ENCODE measurements at regions not wholly inside any gene's neighbourhood (a gene's known extent, or its start where the extent isn't known, plus 50 kb on each side); places are given as distances from the start of the nearest gene placed in this dataset.

DNA sequence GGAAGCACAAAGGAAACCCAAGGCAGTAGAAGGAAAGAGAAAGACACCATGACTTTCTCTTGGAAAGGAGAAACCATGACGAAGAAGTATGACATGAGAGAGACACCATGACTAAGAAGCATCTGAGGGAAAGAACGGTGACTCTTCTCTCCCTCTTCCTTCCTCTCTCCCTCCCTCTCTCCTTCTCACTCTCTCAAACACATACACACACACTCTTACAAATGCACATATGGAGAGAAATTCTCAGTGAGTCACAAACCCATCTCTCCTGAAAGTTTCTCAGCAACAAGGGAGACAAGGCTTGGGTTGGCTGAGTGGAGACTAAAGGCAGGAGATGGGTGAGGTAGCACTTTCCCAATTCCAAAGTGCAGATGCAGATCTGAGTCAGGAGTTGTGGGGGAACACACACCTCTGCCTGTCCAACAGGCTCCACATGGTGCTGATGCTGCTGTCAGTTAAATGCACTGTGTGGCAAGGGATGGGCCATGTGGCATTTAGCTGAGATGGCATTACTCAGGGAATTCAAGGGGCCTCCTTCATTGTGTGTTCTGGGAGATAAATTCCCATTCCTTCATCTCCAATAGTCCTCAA, 336.7 kb upstream of the C16orf82 start:
- DNase-seq, result no peak

DNA sequence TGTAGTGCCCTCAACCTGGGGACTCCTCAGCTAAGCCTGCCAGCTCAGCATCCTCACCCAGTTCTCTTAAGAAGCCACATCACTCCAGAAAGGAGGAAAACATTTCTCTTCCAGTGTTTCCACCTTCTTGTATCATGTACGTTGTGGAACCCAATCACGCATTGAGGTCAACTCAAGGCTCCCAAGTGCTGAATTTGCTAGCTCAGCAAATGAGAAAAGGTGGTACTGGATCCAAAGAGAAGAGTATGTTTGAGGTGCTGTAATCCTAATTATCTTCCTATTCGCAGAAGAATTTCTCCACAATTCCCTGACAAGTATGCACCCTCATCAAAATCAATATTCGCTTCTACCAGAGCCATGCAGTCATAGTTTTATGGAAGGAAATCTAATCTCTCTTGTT, 335.0 kb upstream of the C16orf82 start:
- DNase-seq, result no peak

DNA sequence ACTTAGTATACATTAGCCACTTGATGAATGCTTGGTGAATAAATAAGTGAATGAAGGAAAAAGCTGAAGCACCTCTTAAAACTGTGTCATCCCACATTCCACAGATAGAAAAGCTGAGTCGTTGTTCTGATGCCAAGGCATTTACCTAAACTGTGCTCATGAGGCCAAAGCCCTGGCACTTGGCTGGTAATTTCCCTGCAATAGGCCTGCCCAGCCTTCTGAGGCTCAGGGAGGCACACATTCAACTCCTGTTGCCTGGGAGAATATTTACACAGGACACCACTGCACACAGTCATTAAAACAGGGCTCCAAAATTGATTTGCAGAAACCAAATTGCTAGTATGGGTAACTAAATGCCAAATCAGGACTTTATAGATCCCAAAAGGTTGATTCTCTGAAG, 333.0 kb upstream of the C16orf82 start:
- no peak for DNase-seq

DNA sequence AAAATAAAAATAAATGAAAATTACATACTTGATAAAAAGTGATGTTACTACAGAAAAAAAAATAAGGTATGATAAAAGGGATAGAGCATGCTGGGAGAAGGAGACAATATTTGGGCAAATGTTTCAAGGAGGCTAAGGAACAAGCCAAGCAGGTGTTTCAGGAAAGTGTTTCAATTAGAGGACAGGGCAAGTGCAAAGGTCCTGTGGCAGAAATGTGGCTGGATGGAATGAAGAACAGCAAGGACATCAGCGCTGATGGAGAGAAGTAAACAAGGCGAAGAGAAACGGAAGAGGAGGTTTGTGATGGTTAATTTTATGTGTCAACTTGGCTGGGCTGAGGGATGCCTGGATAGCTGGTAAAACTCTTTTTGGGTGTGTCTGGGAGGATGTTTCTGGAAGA, 331.2 kb upstream of the C16orf82 start:
- no peak for DNase-seq

DNA sequence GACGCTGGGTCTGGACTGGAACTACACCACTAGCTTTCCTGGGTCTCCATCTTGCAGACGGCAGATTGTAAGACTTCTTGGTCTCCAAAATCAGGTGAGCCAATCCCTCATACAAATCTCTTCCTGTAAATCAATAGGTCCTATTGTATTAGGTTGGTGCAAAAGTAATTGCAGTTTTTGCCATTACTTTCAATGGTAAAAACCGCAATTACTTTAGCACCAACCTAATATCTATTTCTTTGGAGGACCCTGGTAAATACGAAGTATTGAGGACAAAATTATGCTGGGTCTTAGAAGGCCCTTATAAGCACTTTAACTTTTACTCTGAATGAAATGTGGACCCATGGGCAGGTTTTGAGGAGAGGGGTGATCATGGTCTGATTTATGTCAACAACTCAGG, 330.6 kb upstream of the C16orf82 start:
- no peak for DNase-seq

DNA sequence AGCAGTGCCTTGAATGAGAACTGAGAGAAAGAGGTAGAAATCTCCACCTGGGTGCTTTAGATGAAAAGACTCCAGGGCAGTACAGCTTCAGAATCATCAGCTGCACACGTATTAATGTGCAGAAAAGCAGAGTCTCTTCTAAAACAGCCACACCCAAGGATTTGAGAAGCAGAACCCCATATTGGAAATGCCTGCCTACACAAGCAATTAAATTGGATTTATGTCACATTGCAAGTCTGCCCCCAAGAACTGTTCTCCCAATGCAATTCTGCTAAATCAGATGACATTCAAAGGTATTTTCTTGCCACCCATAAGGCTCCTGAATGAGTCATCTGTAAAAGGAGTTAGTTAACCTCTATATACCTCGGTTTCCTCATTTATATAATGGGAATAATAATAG, 326.0 kb upstream of the C16orf82 start:
- no peak for DNase-seq

DNA sequence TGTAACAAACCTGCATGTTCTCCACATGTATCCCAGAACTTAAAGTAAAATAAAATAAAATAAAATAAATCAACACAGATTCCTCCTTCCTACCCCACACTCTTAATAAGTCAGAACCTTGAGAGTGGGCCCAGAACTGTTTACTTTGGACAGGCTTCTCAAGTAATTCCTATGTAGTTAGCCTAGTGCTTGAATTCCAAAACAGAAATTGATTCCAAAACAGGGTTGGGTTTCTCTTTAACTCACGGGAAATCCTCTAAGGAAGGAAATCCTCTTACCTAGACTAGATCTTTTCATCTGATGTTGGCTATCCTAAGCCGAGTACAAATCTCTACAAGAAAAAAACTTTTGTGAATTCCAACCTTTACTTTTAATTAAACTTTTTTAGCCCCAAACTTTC, 324.7 kb upstream of the C16orf82 start:
- no peak for DNase-seq

DNA sequence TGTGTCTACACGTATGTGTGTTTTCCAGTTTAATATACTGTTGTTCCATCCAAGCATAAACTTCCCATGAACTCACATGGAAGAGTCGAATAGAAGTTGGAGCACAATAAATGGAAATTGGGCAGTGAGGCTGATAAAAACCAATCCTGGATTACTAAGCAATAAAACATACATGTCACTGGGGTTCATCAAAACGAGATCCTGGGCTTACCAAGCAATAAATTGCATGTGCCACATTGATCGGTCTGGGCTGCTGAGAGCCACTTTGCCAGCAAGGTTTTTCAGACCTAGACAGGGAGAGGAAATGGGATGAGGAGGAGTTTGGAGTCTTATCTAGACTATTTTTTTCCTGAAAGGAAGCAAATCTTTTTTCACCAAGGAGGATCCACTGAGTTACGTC, 322.3 kb upstream of the C16orf82 start:
- no peak for DNase-seq

DNA sequence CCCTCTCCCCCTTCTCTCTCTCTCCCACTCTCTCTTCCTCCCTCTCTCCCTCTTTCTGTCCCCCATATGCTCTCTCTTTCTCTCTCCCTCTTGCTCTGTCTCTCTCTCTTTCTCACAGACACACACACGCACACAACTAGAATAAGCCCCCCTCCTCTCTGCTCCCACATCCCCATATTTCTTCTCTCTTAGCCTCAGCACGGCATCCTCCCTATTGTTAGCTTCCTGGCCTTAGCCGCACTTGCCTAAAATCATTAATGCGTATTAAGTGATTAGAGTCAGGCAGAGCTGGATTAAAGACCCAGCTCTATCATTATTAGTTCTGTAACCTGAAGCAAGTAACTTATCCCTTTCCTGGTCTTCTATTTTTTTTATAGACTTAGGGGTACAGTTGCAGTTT, 319.0 kb upstream of the C16orf82 start:
- DNase-seq, result no peak

DNA sequence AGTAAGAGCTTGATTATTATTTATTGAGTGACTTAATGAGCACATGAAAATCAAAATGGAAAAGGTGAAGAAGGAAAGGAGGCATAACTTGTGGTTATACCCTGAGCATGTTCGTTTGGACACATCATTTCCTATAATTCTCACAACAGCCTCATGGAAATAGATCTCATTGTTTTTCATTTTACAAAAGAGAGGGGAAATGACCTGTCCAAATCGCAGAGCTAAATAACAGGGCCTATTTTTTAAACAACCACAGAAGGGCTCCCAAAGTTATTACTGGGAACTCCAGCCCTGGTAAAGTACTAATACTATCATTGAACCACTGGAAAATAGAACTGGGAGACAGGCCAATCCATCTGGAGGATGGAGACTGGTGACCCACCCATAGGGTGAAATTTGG, 317.7 kb upstream of the C16orf82 start:
- no peak for DNase-seq

DNA sequence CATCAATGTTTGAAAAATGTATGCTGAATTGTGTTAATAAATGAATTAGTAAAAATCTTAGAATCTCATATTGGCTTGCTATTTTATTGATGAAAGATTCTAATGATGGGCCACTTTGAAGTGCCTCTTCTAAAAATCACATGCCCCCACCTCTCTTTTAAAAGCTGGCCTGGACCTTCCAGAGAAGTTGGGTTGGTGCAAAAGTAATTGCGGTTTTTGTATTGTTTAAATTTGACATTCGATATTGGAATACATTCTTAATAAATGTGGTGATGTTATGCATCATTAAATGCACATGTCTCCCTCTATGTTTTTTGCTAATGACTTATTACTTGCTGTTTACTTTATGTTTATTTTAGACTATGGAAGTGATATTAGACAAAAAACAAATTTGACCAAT, 314.6 kb upstream of the C16orf82 start:
- DNase-seq, result no peak

DNA sequence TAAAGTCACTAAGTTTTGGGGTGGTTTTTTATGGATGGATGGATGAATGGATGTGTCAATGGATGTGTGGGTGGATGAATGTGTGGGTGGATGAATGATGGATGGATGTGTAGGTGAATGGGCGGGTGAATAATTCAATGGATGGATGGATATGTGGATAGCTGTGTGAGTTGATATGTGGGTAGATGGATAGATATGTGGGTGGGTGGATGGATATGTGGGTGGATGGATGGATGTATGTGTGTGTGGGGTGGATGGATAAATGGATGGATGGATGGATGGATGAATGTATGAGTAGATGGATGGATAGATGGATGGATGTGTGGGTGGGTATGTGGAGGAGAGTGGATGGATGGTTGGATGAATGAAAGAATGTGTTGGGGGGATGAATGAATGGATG, 310.1 kb upstream of the C16orf82 start:
- no peak for DNase-seq

DNA sequence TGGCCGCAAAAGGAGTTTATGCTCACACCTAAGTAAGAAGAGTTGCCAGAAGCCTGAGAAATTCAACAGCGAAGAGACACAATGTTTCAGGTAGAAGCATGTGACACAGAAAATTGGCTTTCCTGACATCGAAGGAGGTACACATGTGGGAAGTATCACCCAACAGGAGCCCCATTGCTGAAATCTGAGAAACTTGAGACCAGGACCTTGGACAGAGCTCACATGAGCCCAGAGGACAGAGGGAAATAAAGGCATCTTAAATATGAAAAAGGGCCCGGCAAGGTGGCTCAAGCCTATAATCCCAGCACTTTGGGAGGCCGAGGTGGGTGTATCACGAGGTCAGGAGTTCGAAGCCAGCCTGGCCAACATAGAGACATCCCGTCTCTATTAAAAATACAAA, 304.1 kb upstream of the C16orf82 start:
- no peak for DNase-seq

DNA sequence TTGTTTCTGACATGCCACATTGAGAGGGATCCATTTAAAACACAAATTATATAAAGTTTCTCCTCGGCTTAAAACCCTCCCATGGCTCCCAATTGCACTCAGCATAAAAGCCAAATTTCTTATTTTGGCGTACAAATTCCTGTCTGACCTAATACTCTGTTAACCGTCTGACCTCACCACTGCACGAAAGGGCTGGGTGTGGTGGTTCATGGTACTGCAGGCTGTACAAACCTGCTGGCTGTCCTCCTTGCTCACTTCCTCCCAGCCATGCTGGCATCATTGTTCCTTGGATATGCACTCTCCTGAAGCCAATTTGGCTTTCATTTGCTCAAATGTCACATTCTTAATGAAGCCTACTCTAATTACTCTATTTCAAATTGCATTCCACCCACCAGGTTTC, 301.6 kb upstream of the C16orf82 start:
- peak; percentile 3 for DNase-seq

DNA sequence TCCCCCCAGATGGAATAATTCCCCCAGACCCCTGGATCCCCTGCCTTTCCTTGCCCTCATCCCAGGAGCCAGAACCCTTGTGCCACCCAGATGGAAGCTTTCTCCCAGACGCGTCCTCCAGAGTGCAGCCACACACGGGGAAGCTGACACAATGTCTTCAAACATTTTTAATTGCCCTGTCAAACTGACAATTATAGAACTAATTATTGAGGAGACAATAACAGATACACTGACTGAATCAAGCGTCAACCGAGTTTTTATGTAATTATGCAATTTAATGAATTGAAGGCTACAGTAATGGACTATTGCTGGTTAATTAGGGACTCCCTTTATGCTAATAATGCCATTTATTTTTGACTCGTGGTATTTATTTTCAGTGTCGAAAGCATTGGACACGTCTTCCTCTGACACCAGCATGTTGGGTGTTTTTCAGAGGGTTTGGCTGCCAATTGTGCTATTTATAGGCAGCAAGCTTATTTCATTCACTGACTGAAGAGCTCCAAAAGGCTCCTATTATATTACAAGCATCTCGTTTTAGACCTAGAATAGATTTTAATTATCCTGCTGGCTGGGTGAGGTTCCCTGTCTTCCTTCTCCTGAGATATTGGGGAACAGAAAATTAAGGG, 298.2 kb upstream of the C16orf82 start:
- DNase-seq, result no peak

DNA sequence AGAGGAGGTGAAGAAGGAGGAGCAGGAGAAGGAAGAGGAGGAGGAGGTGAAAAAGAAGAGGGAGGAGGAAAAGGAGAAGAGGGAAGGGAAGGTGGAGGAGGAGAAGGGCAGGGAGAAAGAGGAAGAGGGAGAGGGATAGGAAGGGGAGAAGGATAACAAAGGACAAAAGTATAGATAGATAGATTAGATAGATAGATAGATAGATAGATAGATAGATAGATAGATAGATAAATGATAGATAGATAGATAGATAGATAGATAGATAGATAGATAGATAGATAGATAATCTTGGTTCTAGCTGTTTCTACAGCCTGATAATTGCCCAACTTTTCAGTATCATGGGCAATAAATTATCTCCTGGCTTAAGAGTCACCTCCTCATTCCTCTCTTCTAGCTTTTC, 296.2 kb upstream of the C16orf82 start:
- DNase-seq, result no peak

DNA sequence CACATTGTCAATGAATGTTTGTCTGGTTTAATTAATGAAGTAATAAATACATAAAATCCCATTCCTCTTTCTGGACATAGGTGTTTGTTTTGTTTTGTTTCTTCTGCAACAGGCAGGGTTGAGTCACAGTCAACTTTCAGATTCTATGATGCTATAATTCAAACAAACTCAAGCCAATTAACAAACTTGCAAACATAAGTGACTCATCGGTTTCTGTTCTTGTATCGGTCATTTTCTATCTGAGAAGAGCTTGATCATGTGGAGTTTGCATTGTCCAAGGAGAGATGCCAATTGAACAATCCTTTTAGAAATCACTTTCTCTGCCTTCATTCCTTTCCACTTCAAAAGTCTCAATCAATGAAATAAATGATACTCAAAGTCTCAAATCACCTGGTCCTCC, 294.2 kb upstream of the C16orf82 start:
- no peak for DNase-seq

DNA sequence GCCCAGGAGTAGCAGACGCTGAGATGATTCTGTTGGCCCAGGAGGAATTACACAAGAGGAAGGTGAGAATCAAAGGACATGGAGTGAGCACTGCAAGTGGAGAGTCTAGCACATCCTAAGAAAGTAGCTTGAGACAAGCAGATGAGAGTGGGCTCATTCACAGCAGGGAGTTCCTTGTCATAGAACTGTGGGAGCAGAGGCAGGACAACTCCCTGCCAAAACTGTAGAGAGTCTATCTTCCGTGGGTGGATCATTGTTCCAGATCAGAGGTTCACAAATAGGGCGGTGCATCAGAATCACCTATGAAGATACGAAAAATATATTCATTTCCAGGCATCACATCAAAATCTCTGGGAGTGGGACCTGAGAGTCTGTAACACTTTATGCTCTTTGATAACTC, 288.9 kb upstream of the C16orf82 start:
- DNase-seq, result no peak

DNA sequence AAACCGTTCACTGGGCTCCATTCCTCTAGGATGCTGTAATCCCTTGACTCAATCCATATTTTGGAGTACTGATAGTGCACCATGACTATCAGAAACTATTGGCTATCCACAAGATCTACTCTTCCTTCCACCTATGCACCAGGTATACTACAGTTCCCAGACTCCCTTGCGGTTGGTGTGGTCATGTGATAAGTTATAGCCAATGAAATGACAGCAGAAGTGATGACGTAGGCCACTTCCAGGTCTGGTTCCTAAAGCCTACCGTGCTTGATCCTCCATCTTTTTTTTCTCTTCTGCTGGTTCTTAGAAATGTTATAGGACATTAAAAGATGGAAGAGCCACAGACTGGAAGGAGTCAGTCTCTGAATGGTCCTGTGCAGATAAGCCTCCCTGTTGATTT, 278.8 kb upstream of the C16orf82 start:
- no peak for DNase-seq

DNA sequence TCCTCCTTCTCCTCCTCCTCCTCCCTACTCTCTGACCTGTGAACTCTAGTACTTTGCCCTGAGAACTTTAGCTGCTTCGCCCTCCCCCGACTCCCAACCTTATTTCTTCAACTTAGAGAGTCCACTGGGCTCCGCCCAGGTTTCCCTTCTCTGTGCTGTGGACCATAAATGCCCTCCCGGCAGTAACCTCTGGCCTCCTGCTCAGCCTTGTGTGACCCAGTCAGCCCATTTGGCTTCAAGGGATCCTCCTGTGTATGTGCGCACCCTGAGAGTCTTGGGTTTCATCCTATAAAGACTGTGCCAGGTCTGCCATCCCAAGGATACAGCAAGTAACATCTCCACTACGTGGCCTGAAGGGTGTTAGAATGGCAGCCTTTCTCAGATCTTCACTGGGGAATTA, 275.6 kb upstream of the C16orf82 start:
- DNase-seq, result no peak

DNA sequence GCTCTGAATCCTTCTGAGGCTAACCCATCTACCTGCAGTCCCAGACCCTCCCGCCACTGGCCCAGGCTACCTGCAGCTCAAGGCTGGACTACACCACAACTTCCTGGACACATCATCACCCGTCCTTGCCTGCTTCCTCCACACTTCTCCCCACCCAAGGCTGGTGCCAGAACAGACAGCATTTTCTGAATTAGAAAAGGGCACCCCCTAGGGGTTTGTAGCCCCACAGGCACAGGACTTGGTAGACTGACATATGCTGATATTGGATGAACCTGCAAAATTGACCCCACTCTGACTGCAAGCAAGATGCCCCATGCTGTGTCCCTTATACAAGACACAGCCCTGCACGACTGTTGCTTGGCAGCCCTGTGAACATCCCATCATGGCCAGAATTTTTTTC, 271.5 kb upstream of the C16orf82 start:
- peak in 1 of 2 donors; percentile 6 for DNase-seq

DNA sequence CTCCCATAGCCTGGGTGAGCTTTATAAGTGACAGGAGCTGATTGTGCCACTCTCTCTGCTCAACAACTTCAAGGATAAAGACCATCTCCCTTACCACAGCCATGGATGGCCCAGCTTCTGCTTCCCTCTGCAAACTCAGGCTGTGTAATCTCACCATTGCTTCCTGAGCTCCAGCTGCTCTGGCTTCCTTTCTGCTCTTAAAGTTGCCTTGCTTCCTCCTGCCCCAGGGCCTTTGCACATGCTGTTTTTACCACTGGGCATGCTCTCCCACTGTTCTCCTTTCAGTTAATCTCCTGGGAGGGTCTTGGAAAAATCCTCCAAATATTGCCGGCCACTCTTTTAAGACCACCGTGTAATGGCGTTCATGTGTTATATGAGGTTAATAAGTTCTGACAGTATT, 265.1 kb upstream of the C16orf82 start:
- DNase-seq, result no peak

DNA sequence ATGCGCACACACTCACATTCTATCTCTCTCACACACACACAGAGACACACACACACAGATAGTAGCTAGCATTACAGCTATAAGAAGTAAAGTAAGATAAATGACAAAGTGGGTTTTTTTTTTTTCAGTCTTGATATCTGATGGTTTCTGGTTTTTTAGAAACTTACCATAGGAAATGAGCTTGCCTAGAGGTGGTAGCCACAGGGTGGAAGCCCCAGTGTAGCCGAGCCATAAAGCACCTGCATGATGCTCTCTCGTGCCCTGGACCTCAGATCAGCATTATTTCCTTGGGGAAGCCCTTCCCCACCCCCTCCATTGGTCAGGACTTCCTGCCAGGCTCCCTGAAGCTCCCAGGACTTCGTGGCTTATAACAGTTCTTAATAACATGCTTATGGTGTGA, 264.3 kb upstream of the C16orf82 start:
- no peak for DNase-seq

DNA sequence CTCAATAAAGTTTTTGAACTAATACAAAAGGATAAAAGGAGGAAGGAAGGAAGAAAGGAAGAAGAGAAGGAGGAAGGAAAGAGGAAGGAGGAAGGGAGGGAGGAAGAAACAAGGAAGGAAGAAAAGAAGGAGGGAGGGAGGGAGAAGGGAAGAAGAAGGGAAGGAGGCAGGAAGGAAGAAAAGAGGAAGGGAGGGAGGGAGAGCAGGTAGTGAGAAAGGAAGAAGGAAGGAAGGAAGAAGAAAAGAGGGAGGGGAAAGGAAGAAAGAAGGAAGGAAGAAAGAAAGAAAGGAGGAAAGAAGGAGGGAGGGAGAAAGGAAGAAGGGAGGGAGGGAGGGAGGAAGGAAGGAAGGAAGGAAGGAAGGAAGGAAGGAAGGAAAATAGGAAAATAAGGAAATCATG, 263.8 kb upstream of the C16orf82 start:
- no peak for DNase-seq

DNA sequence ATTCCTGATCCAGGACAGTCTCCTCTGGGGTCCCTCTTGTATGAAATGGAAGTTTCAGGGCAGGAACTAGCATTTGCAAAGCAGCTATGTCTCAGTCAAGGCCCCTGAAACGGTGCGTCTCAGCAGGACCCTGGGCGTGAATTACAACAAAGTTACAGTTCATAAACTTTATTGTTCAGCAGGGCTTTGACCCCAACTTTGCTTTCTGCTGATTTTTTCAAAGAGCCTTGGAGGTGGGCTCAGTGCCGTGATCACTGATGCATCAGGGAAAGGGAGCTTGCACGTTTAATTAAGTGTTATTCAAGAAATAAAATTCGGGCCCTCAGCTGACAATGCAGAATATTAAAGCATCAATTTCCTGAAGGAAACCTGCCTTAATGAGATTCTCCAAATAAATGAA, 260.1 kb upstream of the C16orf82 start:
- DNase-seq, result no peak

DNA sequence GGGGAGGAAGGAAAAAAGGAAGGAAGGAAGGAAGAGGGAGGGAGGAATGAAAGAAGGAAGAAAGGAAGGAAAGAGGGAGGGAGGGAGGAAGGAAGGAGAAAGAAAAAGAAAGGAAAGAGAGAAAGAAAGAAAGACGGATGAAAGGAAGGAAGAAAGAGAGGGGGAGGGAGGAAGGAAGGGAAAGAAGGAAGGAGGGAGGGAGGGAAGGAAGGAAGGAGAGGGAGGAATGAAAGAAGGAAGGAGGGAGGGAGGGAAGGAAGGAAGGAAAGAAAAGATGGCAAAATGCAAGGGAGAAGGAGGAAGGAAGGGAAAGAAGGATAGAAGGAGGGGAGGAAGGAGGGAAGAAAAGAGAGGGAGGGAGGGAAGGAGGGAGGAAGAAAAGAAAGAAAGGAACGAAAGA, 257.3 kb upstream of the C16orf82 start:
- no peak for DNase-seq

Data from stimulated activated CD4-positive, alpha-beta T cell treated with anti-CD3 and anti-CD28 coated beads, Interleukin-2, amount 100 ng/mL, for 48 hours (primary cell).